ENCODE measurements at regions not wholly inside any gene's neighbourhood (a gene's known extent, or its start where the extent isn't known, plus 50 kb on each side); places are given as distances from the start of the nearest gene placed in this dataset.

DNA sequence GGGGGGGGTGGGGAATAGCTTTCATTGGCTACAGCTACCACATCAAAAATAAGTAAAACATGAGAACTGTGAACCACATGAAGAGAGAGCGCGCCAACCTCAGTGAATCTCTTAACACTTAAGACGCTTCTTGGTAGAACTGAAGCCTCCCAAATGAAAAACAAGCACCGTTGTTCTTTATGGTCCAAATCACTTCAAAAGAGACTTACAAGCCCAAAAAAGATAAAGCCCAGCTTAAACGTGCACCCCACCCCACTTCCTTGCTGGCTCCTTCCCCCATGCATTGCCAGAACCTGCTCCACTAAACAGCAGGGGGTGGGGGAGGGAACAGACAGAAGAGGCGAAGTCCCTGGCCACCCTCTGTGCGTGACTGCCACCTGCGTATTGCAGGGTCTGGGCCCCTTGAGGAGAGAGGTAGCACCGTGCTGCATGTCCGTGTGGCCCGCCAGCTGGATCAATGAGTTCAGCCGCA is 479.1 kb downstream of the FOXO1 start:
- TF ChIP-seq, protein P1, sequence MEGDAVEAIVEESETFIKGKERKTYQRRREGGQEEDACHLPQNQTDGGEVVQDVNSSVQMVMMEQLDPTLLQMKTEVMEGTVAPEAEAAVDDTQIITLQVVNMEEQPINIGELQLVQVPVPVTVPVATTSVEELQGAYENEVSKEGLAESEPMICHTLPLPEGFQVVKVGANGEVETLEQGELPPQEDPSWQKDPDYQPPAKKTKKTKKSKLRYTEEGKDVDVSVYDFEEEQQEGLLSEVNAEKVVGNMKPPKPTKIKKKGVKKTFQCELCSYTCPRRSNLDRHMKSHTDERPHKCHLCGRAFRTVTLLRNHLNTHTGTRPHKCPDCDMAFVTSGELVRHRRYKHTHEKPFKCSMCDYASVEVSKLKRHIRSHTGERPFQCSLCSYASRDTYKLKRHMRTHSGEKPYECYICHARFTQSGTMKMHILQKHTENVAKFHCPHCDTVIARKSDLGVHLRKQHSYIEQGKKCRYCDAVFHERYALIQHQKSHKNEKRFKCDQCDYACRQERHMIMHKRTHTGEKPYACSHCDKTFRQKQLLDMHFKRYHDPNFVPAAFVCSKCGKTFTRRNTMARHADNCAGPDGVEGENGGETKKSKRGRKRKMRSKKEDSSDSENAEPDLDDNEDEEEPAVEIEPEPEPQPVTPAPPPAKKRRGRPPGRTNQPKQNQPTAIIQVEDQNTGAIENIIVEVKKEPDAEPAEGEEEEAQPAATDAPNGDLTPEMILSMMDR (IDR thresholded peaks at IDR 0.05), result no peak
- TF ChIP-seq POLR2A (IDR thresholded peaks at IDR 0.05), result no peak
